ENCODE measurements at regions not wholly inside any gene's neighbourhood (a gene's known extent, or its start where the extent isn't known, plus 50 kb on each side); places are given as distances from the start of the nearest gene placed in this dataset.

GRCh38 chr22:27215871-27216270, 558.5 kb downstream of the MIAT start:
- Mint-ChIP-seq H3K9me3 (peaks cover 4% of the 10 kb centered on the region), H3K27ac (no peak overlapping the region), H3K4me3 (no peak overlapping the region), H3K36me3 (ENCODE audit: low read depth) (no peaks in the 10 kb centered on the region), H3K4me1 (no peaks in the 10 kb centered on the region), H3K27me3 (peaks cover 6% of the 10 kb centered on the region)
- intact Hi-C loops (cut with micrococcal nuclease) = no loop called here
- DNase-seq = no peak

- Mint-ChIP-seq H3K27me3 (peaks cover 4% of the 10 kb centered on the region), H3K4me1 (no peaks in the 10 kb centered on the region), H3K36me3 (ENCODE audit: low read depth) (no peaks in the 10 kb centered on the region), H3K4me3 (no peak overlapping the region), H3K27ac (no peak overlapping the region), H3K9me3 (peaks cover 4% of the 10 kb centered on the region)
- no peak for DNase-seq
- intact Hi-C loops (cut with micrococcal nuclease) = no loop called here
Measured at GRCh38 chr22:27216444-27216843, 559.1 kb downstream of the MIAT start.

GRCh38 chr22:27217154-27217553, 559.8 kb downstream of the MIAT start:
- intact Hi-C loops (cut with micrococcal nuclease) = no loop called here
- no peaks in the 10 kb centered on the region for H3K36me3 Mint-ChIP-seq (ENCODE audit: low read depth)
- no peak overlapping the region for H3K4me3 Mint-ChIP-seq
- no peak overlapping the region for H3K27ac Mint-ChIP-seq
- H3K27me3 Mint-ChIP-seq = peaks cover 4% of the 10 kb centered on the region
- peaks cover 4% of the 10 kb centered on the region for H3K9me3 Mint-ChIP-seq
- DNase-seq = no peak
- H3K4me1 Mint-ChIP-seq = no peaks in the 10 kb centered on the region

- Mint-ChIP-seq H3K36me3 (ENCODE audit: low read depth) (no peaks in the 10 kb centered on the region), H3K9me3 (no peaks in the 10 kb centered on the region), H3K27ac (no peak overlapping the region), H3K4me3 (no peak overlapping the region), H3K27me3 (no peaks in the 10 kb centered on the region), H3K4me1 (no peaks in the 10 kb centered on the region)
- intact Hi-C loops (cut with micrococcal nuclease) = no loop called here
- no peak for DNase-seq
Measured at GRCh38 chr22:27218012-27218920, 560.9 kb downstream of the MIAT start.

- no peak for DNase-seq
- Mint-ChIP-seq H3K9me3 (no peaks in the 10 kb centered on the region), H3K4me3 (no peak overlapping the region), H3K27me3 (no peaks in the 10 kb centered on the region), H3K27ac (no peak overlapping the region), H3K36me3 (ENCODE audit: low read depth) (no peaks in the 10 kb centered on the region), H3K4me1 (no peaks in the 10 kb centered on the region)
- intact Hi-C loops (cut with micrococcal nuclease) = no loop called here
Measured at GRCh38 chr22:27219036-27219435, 561.6 kb downstream of the MIAT start.

- intact Hi-C loops (cut with micrococcal nuclease) = no loop called here
- Mint-ChIP-seq H3K36me3 (ENCODE audit: low read depth) (no peaks in the 10 kb centered on the region), H3K9me3 (no peaks in the 10 kb centered on the region), H3K27me3 (no peaks in the 10 kb centered on the region), H3K4me1 (no peaks in the 10 kb centered on the region), H3K27ac (no peak overlapping the region), H3K4me3 (no peak overlapping the region)
- DNase-seq = no peak
Measured at GRCh38 chr22:27220339-27220738, 563.0 kb downstream of the MIAT start.

GRCh38 chr22:27222178-27222577, 564.8 kb downstream of the MIAT start:
- H3K27ac Mint-ChIP-seq = no peak overlapping the region
- intact Hi-C loops (cut with micrococcal nuclease) = no loop called here
- H3K4me3 Mint-ChIP-seq = no peak overlapping the region

GRCh38 chr22:27223317-27224177, 566.2 kb downstream of the MIAT start:
- H3K27me3 Mint-ChIP-seq = no peaks in the 10 kb centered on the region
- H3K9me3 Mint-ChIP-seq = no peaks in the 10 kb centered on the region
- H3K36me3 Mint-ChIP-seq (ENCODE audit: low read depth) = no peaks in the 10 kb centered on the region
- no peaks in the 10 kb centered on the region for H3K4me1 Mint-ChIP-seq
- no peak overlapping the region for H3K4me3 Mint-ChIP-seq
- no peak for DNase-seq
- intact Hi-C loops (cut with micrococcal nuclease) = no loop called here
- H3K27ac Mint-ChIP-seq = no peak overlapping the region

More at GRCh38 chr22:27222178-27222577, 564.8 kb downstream of the MIAT start:
- Mint-ChIP-seq H3K36me3 (ENCODE audit: low read depth) (no peaks in the 10 kb centered on the region), H3K27me3 (no peaks in the 10 kb centered on the region), H3K4me1 (no peaks in the 10 kb centered on the region), H3K9me3 (no peaks in the 10 kb centered on the region)
- DNase-seq = no peak

GRCh38 chr22:27224485-27225374, 567.3 kb downstream of the MIAT start:
- Mint-ChIP-seq H3K27ac (no peak overlapping the region), H3K27me3 (no peaks in the 10 kb centered on the region), H3K4me1 (no peaks in the 10 kb centered on the region), H3K36me3 (ENCODE audit: low read depth) (no peaks in the 10 kb centered on the region), H3K9me3 (no peaks in the 10 kb centered on the region), H3K4me3 (no peak overlapping the region)
- intact Hi-C loops (cut with micrococcal nuclease) = no loop called here
- DNase-seq = no peak

GRCh38 chr22:27226666-27227065, 569.3 kb downstream of the MIAT start:
- Mint-ChIP-seq H3K4me1 (no peaks in the 10 kb centered on the region), H3K36me3 (ENCODE audit: low read depth) (no peaks in the 10 kb centered on the region), H3K4me3 (no peak overlapping the region), H3K27me3 (no peaks in the 10 kb centered on the region), H3K9me3 (no peaks in the 10 kb centered on the region), H3K27ac (no peak overlapping the region)
- intact Hi-C loops (cut with micrococcal nuclease) = no loop called here
- DNase-seq = no peak

GRCh38 chr22:27228771-27229170, 571.4 kb downstream of the MIAT start:
- H3K4me3 Mint-ChIP-seq = no peak overlapping the region
- no peaks in the 10 kb centered on the region for H3K4me1 Mint-ChIP-seq
- H3K36me3 Mint-ChIP-seq (ENCODE audit: low read depth) = no peaks in the 10 kb centered on the region
- H3K27ac Mint-ChIP-seq = no peak overlapping the region
- intact Hi-C loops (cut with micrococcal nuclease) = no loop called here
- DNase-seq = no peak
- H3K9me3 Mint-ChIP-seq = no peaks in the 10 kb centered on the region
- no peaks in the 10 kb centered on the region for H3K27me3 Mint-ChIP-seq

- DNase-seq = no peak
- no peak overlapping the region for H3K27ac Mint-ChIP-seq
- no peaks in the 10 kb centered on the region for H3K9me3 Mint-ChIP-seq
- H3K36me3 Mint-ChIP-seq (ENCODE audit: low read depth) = no peaks in the 10 kb centered on the region
- H3K27me3 Mint-ChIP-seq = no peaks in the 10 kb centered on the region
- intact Hi-C loops (cut with micrococcal nuclease) = no loop called here
- H3K4me3 Mint-ChIP-seq = no peak overlapping the region
- no peaks in the 10 kb centered on the region for H3K4me1 Mint-ChIP-seq
Measured at GRCh38 chr22:27230189-27230588, 571.4 kb downstream of the MN1 start.

- intact Hi-C loops (cut with micrococcal nuclease) = no loop called here
- Mint-ChIP-seq H3K4me3 (no peak overlapping the region), H3K27me3 (no peaks in the 10 kb centered on the region), H3K27ac (no peak overlapping the region), H3K4me1 (no peaks in the 10 kb centered on the region), H3K9me3 (no peaks in the 10 kb centered on the region), H3K36me3 (ENCODE audit: low read depth) (no peaks in the 10 kb centered on the region)
- no peak for DNase-seq
Measured at GRCh38 chr22:27231266-27231665, 570.3 kb downstream of the MN1 start.

All from activated CD4-positive, alpha-beta T cell treated with anti-CD3 and anti-CD28 coated beads, Interleukin-2, amount 10 ng/mL, durations not matched to agents 24 days and 14 days (primary cell).